Fibroblast of lung (primary cell): ENCODE measurements at regions not wholly inside any gene's neighbourhood (a gene's known extent, or its start where the extent isn't known, plus 50 kb on each side); places are given as distances from the start of the nearest gene placed in this dataset.

Experiments used
- CTCF ChIP-seq, 2 donors: IDR thresholded peaks in 1 of 2; conservative IDR thresholded peaks in 1 of 2; 1 replicate in 1 of 2; 2 replicates in 1 of 2; pipeline ENCODE4 v1.5.1; 2011 to 2012; ENCODE audit warnings: low read length in 2 of 2, control low read depth in 1 of 2, inconsistent platforms in 1 of 2, low read depth in 1 of 2, mild to moderate bottlenecking in 1 of 2
- EZH2 ChIP-seq: IDR thresholded peaks from 2 replicates; pipeline ENCODE4 v1.5.1; 2012; ENCODE audit warnings: low read length, control low read depth, mild to moderate bottlenecking; ENCODE audit errors: missing control alignments

DNA sequence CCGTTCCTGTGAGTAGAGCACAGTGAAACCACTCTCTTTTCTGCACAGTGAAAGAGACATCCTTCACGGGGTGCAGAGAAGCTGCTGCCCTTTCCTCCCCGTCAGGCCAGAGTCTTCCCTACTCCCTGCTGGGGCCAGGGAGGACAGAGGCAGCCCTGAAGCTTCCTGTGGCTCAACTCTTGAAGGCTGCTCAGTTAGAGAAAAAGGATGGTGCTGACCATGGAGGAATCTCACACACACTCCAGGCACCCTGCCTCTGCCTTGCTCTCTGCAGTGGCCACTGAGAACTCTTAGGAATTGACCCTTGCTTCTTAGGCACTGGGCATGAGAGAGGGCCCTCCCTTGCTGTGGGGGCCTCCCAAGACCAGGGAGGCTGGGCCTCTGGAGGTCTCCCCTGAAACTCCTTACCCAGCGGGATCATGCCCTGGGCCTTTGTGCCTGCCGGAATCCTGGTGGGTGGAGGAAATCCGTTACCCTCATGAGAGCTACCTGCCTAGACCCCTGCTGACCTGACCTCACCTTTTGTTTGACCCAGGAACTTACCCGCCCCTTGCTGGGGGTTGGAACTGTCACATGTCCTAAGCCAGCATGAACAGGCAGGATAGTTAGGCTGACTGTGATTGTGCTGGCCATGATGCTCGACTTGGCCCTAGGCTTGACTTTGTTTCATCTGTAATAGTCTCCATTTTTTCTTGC, 65.0 kb upstream of the CD93 start:
- TF ChIP-seq CTCF (conservative IDR thresholded peaks at IDR 0.05 in 1 of 2, IDR thresholded peaks at IDR 0.05 in 1 of 2; ENCODE audit: low read depth in 1 of 2, low read length in 2 of 2): no peak
- TF ChIP-seq EZH2: no peak
